Testis (tissue), 2 donors: ENCODE measurements at regions not wholly inside any gene's neighbourhood (a gene's known extent, or its start where the extent isn't known, plus 50 kb on each side); places are given as distances from the start of the nearest gene placed in this dataset.
"Not testable (repeated sequence)": the region's sequence is repeated elsewhere in the genome, so short reads cannot be mapped to it uniquely, and the experiment has no call there.

ENCODE experiments used
- DNase-seq: peaks from one replicate; pipeline ENCODE4 v3.0.0-alpha.2; 2019
- H3K27ac ChIP-seq, 2 donors: fragments of 200-600 bp; sonication (generic); one replicate each; pipeline ENCODE4 v1.5.1; 2019
- H3K27me3 ChIP-seq: fragments of 200-600 bp; sonication (generic); one replicate; pipeline ENCODE4 v1.5.1; 2019
- H3K36me3 ChIP-seq: fragments of 200-600 bp; sonication (generic); one replicate; pipeline ENCODE4 v1.5.1; 2017; ENCODE audit warnings: low read depth; ENCODE audit errors: missing control alignments
- H3K4me1 ChIP-seq: fragments of 200-600 bp; sonication (generic); one replicate; pipeline ENCODE4 v1.5.1; 2019
- H3K4me3 ChIP-seq, 2 donors: fragments of 200-600 bp; sonication (generic); one replicate each; pipeline ENCODE4 v1.5.1; 2017 to 2019
- H3K9me3 ChIP-seq: fragments of 200-600 bp; sonication (generic); one replicate; pipeline ENCODE4 v1.5.1; 2017
- CTCF ChIP-seq, 3 experiments: fragments of 450-650 bp in 2 of 3; fragments of 200-600 bp in 1 of 3; sonication (generic) in 1 of 3; IDR thresholded peaks; one replicate each; pipeline ENCODE4 v1.5.1; 2016 to 2019; ENCODE audit warnings: antibody characterized with exemption in 3 of 3, mild to moderate bottlenecking in 2 of 3, moderate library complexity in 1 of 3
- POLR2A ChIP-seq: fragments of 450-650 bp; IDR thresholded peaks from one replicate; pipeline ENCODE4 v1.6.1; 2017; ENCODE audit warnings: antibody characterized with exemption, mild to moderate bottlenecking, moderate library complexity
- WGBS, 2 donors: methylation state at CpG; one replicate each; pipeline ENCODE4 v1.1.5; 2018; 5-methylcytosine and 5-hydroxymethylcytosine counted together
- intact Hi-C: fragments of 100-400 bp; cut with DNase I; formaldehyde crosslinking; loops from one replicate; pipeline ENCODE4 v1.15.1; 2023; ENCODE audit warnings: low total_unique reads

GRCh38 chr4:106548446-106549044, 180.0 kb upstream of the GIMD1 start:
- 72 to 79% methylated on average over 1 of the region's 1 CpG for WGBS, 2 donors
- Histone ChIP-seq H3K27ac (no peak overlapping the region), H3K36me3 (no peaks in the 10 kb centered on the region), H3K27me3 (no peaks in the 10 kb centered on the region), H3K4me3 (no peak overlapping the region), H3K4me1 (no peaks in the 10 kb centered on the region), H3K9me3 (no peaks in the 10 kb centered on the region)
- intact Hi-C loops, result no loop called here
- DNase-seq, result no peak
- TF ChIP-seq CTCF (IDR thresholded peaks at IDR 0.05) (no peak), POLR2A (no peak)

GRCh38 chr4:106546370-106546769, 177.8 kb upstream of the GIMD1 start:
- Histone ChIP-seq H3K9me3 (no peaks in the 10 kb centered on the region), H3K4me1 (no peaks in the 10 kb centered on the region), H3K4me3 (no peak overlapping the region), H3K36me3 (no peaks in the 10 kb centered on the region), H3K27ac (no peak overlapping the region), H3K27me3 (no peaks in the 10 kb centered on the region)
- TF ChIP-seq POLR2A, result no peak
- TF ChIP-seq CTCF (IDR thresholded peaks at IDR 0.05), result no peak
- intact Hi-C loops, result no loop called here
- no peak for DNase-seq
- WGBS, 2 donors, result 84 to 86% methylated on average over 1 of the region's 1 CpG

- H3K4me1 ChIP-seq, intact Hi-C loops: not testable (repeated sequence)
- WGBS, 2 donors, result 90 to 94% methylated on average over 1 of the region's 1 CpG
Measured at GRCh38 chr4:106542609-106543008, 174.0 kb upstream of the GIMD1 start.

GRCh38 chr4:106541253-106541652, 172.7 kb upstream of the GIMD1 start:
- 80 to 82% methylated on average over 2 of the region's 2 CpGs for WGBS, 2 donors
- Histone ChIP-seq H3K27ac (no peak overlapping the region), H3K4me3 (no peak overlapping the region), H3K27me3 (no peaks in the 10 kb centered on the region), H3K9me3 (no peaks in the 10 kb centered on the region), H3K36me3 (no peaks in the 10 kb centered on the region), H3K4me1 (no peaks in the 10 kb centered on the region)
- DNase-seq, result no peak
- TF ChIP-seq POLR2A (no peak), CTCF (IDR thresholded peaks at IDR 0.05) (no peak)
- intact Hi-C loops, result no loop called here

More at GRCh38 chr4:106542609-106543008, 174.0 kb upstream of the GIMD1 start:
- not testable (repeated sequence) for DNase-seq, H3K27ac ChIP-seq, H3K4me3 ChIP-seq, H3K27me3 ChIP-seq, H3K9me3 ChIP-seq, H3K36me3 ChIP-seq

- H3K27me3 ChIP-seq, result no peaks in the 10 kb centered on the region
- no peak overlapping the region for H3K4me3 ChIP-seq
- H3K27ac ChIP-seq, result no peak overlapping the region
- H3K36me3 ChIP-seq, result no peaks in the 10 kb centered on the region
- peaks cover 2% of the 10 kb centered on the region for H3K4me1 ChIP-seq
- DNase-seq, result no peak
- H3K9me3 ChIP-seq, result no peaks in the 10 kb centered on the region
- no peak for TF ChIP-seq CTCF (IDR thresholded peaks at IDR 0.05)
- TF ChIP-seq POLR2A, result no peak
- intact Hi-C loops, result no loop called here
Measured at GRCh38 chr4:106530821-106531220, 162.2 kb upstream of the GIMD1 start.
